GM12865 (cell line): ENCODE measurements at regions not wholly inside any gene's neighbourhood (a gene's known extent, or its start where the extent isn't known, plus 50 kb on each side); places are given as distances from the start of the nearest gene placed in this dataset.

Source experiments
- DNase-seq: peaks from one replicate; pipeline ENCODE4 v3.0.0; 2010; ENCODE audit warnings: low read depth
- H3K4me3 ChIP-seq: 2 replicates; pipeline ENCODE4 v1.5.1; 2011; ENCODE audit warnings: mild to moderate bottlenecking, low read depth, low read length, control low read depth
- TF ChIP-seq, protein P1 (sequence below): IDR thresholded peaks from 2 replicates; pipeline ENCODE4 v1.5.1; 2011; ENCODE audit warnings: low read length, control low read depth, low read depth, inconsistent platforms; ENCODE audit not compliant: insufficient read depth; ENCODE audit errors: missing control alignments

DNA sequence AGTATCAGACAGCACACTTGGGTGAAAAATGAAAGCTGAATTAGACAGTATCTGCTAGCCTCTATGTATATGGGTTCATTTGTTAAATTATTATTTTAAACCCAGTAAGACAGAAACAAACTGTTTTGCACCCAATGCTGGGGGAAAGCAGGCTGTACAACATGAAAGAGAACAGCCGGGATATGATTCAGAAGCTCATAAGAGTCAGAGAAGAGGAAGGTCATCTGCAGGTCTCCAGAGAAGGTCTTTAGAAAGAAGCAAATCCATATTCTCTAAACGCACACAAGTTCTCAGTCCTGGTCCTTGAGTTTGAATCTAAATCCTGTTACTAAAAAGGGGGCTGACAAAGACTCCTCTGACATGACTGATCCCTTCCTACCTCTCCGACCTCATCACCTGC lies 155.1 kb downstream of the SIPA1L2 start:
- TF ChIP-seq, protein P1, sequence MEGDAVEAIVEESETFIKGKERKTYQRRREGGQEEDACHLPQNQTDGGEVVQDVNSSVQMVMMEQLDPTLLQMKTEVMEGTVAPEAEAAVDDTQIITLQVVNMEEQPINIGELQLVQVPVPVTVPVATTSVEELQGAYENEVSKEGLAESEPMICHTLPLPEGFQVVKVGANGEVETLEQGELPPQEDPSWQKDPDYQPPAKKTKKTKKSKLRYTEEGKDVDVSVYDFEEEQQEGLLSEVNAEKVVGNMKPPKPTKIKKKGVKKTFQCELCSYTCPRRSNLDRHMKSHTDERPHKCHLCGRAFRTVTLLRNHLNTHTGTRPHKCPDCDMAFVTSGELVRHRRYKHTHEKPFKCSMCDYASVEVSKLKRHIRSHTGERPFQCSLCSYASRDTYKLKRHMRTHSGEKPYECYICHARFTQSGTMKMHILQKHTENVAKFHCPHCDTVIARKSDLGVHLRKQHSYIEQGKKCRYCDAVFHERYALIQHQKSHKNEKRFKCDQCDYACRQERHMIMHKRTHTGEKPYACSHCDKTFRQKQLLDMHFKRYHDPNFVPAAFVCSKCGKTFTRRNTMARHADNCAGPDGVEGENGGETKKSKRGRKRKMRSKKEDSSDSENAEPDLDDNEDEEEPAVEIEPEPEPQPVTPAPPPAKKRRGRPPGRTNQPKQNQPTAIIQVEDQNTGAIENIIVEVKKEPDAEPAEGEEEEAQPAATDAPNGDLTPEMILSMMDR: no peak
- H3K4me3 ChIP-seq: no peak overlapping the region
- DNase-seq: no peak

DNA sequence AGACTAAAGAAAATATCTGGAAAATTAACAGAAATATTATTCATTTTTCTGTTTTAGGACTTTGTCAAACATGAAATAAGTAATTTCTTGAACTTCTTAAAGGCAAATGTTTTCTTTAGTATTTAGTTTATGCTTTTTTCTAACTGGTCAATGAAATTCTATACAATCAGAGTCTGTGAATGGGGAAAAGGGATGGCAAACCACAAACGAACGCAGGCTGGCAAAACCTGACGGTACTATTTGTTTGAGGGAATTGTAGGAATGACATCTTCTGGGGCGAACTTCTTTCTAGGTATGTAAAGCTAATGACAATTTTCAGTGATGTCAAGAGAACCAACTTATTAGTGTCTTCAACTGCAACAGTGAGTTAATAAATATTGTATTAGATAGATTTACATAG lies 156.0 kb downstream of the SIPA1L2 start:
- TF ChIP-seq, protein P1: no peak
- H3K4me3 ChIP-seq: no peak overlapping the region
- no peak for DNase-seq

DNA sequence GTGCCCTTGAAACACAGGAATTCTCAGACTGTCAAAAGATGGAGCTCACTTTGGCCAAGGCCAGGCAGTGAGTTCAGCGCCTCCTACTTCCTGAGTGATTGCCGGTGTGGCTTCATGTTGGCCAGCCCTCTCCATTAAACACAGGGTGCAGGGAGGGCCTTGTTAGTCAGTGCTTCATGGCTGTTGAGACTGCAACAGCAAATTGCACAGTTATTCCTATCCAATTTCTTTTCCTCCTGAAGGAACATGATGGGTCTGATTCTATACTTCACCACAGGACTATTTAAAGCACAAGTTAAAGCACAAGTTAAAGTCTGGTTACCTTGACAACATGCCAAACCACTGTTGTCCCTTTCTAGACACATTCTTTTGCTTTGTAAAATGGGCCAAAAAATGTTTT lies 156.6 kb downstream of the SIPA1L2 start:
- no peak overlapping the region for H3K4me3 ChIP-seq
- no peak for DNase-seq
- TF ChIP-seq, protein P1: no peak

DNA sequence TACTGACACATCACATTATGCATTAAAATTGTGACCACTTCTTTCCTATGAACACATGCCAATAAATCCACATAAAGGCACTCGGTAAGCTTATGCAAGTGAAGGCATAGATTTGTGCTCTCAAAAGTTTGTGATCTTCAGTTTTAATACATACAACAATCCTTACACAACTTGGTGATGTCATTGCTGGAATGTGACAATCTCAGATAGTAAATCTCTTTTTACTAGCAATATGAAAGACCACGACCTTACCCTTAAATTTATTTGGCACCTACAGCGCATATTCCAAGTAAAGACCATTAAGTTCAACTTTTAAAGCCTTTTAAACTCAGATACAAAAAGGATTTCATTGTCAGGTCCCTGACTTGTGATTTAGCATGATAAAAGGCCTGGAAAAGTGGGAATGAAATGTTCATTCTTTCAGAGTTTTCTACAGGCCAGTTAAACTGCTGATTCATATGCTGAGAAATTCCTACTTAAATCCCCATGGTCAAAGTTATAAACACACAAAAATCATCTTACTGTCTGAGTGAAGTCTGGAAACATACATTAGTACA lies 157.4 kb downstream of the SIPA1L2 start:
- H3K4me3 ChIP-seq: no peak overlapping the region
- DNase-seq: no peak
- TF ChIP-seq, protein P1: no peak

DNA sequence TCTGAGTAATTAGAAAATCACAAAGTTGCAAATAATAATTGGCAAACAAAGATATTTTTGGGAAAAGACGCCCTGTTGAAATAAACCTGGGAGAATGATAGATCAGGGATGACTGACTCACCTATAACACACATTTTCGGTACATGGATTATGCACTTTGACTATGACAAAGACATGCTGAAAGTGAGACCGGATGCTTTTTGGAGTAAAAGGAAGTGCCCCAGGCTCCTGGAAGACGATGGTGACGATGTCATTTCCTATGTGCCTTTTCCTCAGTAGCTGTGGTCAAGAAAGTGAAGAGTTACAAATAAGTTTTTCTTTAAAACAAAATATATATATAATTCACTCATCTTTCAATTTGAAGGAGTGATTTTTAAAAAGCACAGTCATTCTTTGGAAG lies 158.7 kb downstream of the SIPA1L2 start:
- H3K4me3 ChIP-seq: no peak overlapping the region
- no peak for DNase-seq
- TF ChIP-seq, protein P1: no peak

DNA sequence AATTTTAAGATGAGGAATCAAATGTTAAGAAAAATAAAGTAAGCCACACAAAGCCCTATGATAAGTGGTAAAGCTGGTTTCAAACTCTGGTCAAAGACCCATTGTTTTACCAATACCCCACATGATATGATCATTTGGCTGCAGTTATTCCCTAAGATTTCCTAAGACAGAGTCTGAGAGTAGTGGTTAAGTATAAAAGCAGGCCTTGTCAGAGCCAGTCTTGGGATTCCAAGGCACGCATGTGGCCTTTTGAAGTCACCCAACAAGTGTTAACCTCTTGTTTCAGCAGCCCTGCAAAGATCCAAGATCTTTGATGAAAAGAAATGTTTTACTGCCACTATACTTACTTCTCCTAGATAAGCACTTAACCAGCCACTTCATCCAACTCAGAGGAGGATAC lies 159.2 kb downstream of the SIPA1L2 start:
- TF ChIP-seq, protein P1: no peak
- no peak for DNase-seq
- no peak overlapping the region for H3K4me3 ChIP-seq

DNA sequence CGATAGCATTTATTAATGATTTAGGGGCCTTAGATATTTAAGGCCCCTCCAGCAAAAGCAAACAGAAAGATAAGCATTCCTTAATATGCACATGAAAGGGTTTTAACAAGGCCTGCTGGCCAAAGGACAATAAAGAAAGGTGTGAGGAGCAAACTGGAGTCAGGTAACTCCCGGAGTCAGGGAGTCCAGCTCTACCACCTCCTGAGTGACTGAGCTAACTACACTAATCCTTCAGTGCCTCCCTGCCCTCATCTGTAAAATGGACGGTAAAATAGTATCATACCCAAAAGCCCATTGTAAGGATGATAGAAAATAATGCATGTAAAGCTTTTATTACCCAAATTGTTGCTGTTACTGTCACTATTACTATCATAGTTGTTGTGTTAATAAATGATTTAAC lies 161.7 kb downstream of the SIPA1L2 start:
- H3K4me3 ChIP-seq: no peak overlapping the region
- no peak for DNase-seq
- TF ChIP-seq, protein P1: no peak
